MCF 10A (cell line): ENCODE measurements at regions not wholly inside any gene's neighbourhood (a gene's known extent, or its start where the extent isn't known, plus 50 kb on each side); places are given as distances from the start of the nearest gene placed in this dataset.
A peak's percentile ranks its signal among the peaks of the same experiment; 100 is the strongest.
"Not testable (repeated sequence)": the region's sequence is repeated elsewhere in the genome, so short reads cannot be mapped to it uniquely, and the experiment has no call there.

Experiments used
- BruUV-seq: library from RNA; stranded (reverse); fragments of 400-500 nt; replicated peaks from 2 replicates; lab custom pipeline; 2021; lab: Mats Ljungman, UMichigan
- CTCF ChIA-PET: fragments of 300-600 bp; sonication (Branson Sonifier 250); formaldehyde crosslinking; extraction: SDS; loops from one replicate; lab custom pipeline; 2021; ENCODE audit warnings: antibody characterized with exemption, inconsistent platforms; lab: Yijun Ruan, JAX
- POLR2A ChIA-PET: fragments of 300-600, 350-650 bp; sonication (Branson Sonifier 250); formaldehyde crosslinking; extraction: SDS; loops from one replicate; lab custom pipeline; 2020; ENCODE audit warnings: antibody characterized with exemption, inconsistent platforms; lab: Yijun Ruan, JAX
- DNase-seq: peaks from one replicate; pipeline ENCODE4 v3.0.0-alpha.2; 2018; ENCODE audit not compliant: unreplicated experiment
- H3K27ac Mint-ChIP-seq: one replicate; pipeline ENCODE4 v1.8.0; 2022; ENCODE audit warnings: mild to moderate bottlenecking, low read depth, mixed read lengths; ENCODE audit not compliant: unreplicated experiment
- H3K27me3 Mint-ChIP-seq: one replicate; pipeline ENCODE4 v1.8.0; 2022; ENCODE audit warnings: mixed read lengths; ENCODE audit not compliant: insufficient read depth, unreplicated experiment
- H3K36me3 Mint-ChIP-seq: one replicate; pipeline ENCODE4 v1.8.0; 2022; ENCODE audit warnings: mild to moderate bottlenecking, moderate library complexity, mixed read lengths; ENCODE audit not compliant: insufficient read depth, unreplicated experiment
- H3K4me1 Mint-ChIP-seq: one replicate; pipeline ENCODE4 v1.8.0; 2022; ENCODE audit warnings: mixed read lengths; ENCODE audit not compliant: insufficient read depth, unreplicated experiment
- H3K4me3 Mint-ChIP-seq: one replicate; pipeline ENCODE4 v1.8.0; 2022; ENCODE audit warnings: mild to moderate bottlenecking, moderate library complexity, mixed read lengths; ENCODE audit not compliant: unreplicated experiment
- H3K9me3 Mint-ChIP-seq: one replicate; pipeline ENCODE4 v1.8.0; 2022; ENCODE audit warnings: mixed read lengths; ENCODE audit not compliant: unreplicated experiment
- CTCF ChIP-seq: fragments of 200-600 bp; IDR thresholded peaks from one replicate; pipeline ENCODE4 v1.8.0; 2022; ENCODE audit warnings: antibody characterized with exemption, mild to moderate bottlenecking; ENCODE audit not compliant: unreplicated experiment
- intact Hi-C: fragments of 100-400 bp; cut with micrococcal nuclease; formaldehyde crosslinking; loops from 2 replicates; pipeline ENCODE4 v1.14.1; 2022

- no peak overlapping the region for H3K4me3 Mint-ChIP-seq
- no peaks in the 10 kb centered on the region for H3K9me3 Mint-ChIP-seq
- peaks cover 35% of the 10 kb centered on the region for H3K36me3 Mint-ChIP-seq
- intact Hi-C loops = no loop called here
- H3K27me3 Mint-ChIP-seq = no peaks in the 10 kb centered on the region
- H3K4me1 Mint-ChIP-seq = no peaks in the 10 kb centered on the region
- DNase-seq = no peak
- CTCF ChIA-PET = interaction anchor here (0.5 to 0.6 kb wide), 4 partner anchors 206 to 1281 kb away, joined by 3 read pairs; no protein-coding TSS in a partner anchor
- no peak overlapping the region for H3K27ac Mint-ChIP-seq
- no TSS peak for BruUV-seq
- POLR2A ChIA-PET = interaction anchor here (0.6 to 0.8 kb wide), 2 partner anchors 208 to 327 kb away, joined by 3 read pairs; partner anchors contain the start of gene SF3B5
- no peak for TF ChIP-seq CTCF
Measured at GRCh38 chr6:144423167-144423566, 138.0 kb downstream of the UTRN start.

GRCh38 chr6:144429753-144430152 lies 144.6 kb downstream of the UTRN start:
- Mint-ChIP-seq H3K27me3 (no peaks in the 10 kb centered on the region), H3K36me3 (peaks cover 39% of the 10 kb centered on the region), H3K27ac (no peak overlapping the region), H3K4me3 (no peak overlapping the region), H3K4me1 (peaks cover 8% of the 10 kb centered on the region), H3K9me3 (no peaks in the 10 kb centered on the region)
- intact Hi-C loops = loop anchor here (5.0 kb wide), 1 partner anchor 142 kb away; the partner anchor contains the start of gene UTRN
- ChIA-PET POLR2A (interaction anchor here (1.2 to 1.3 kb wide), 2 partner anchors 9 to 21 kb away, joined by 4 to 6 read pairs; no protein-coding TSS in a partner anchor), CTCF (interaction anchor here (0.6 to 1.1 kb wide), 3 partner anchors 12 to 144 kb away, joined by 3 read pairs; no protein-coding TSS in a partner anchor)
- TF ChIP-seq CTCF = no peak
- BruUV-seq = no TSS peak
- no peak for DNase-seq

- peaks cover 52% of the 10 kb centered on the region for H3K36me3 Mint-ChIP-seq
- BruUV-seq, POLR2A ChIA-PET: not testable (repeated sequence)
Measured at GRCh38 chr6:144433446-144433845, 148.3 kb downstream of the UTRN start.

GRCh38 chr6:144434308-144434990 lies 149.3 kb downstream of the UTRN start:
- Mint-ChIP-seq H3K27ac (no peak overlapping the region), H3K27me3 (no peaks in the 10 kb centered on the region), H3K36me3 (peaks cover 61% of the 10 kb centered on the region), H3K4me1 (peaks cover 11% of the 10 kb centered on the region), H3K9me3 (no peaks in the 10 kb centered on the region), H3K4me3 (no peak overlapping the region)
- CTCF ChIA-PET = interaction anchor here (0.6 to 1.1 kb wide), 3 partner anchors 14 to 642 kb away, joined by 3 to 6 read pairs (median 3); no protein-coding TSS in a partner anchor
- POLR2A ChIA-PET = interaction anchor here (1.0 kb wide), 1 partner anchor 148 kb away, joined by 4 read pairs; no protein-coding TSS in a partner anchor
- no peak for TF ChIP-seq CTCF
- no TSS peak for BruUV-seq
- intact Hi-C loops = loop anchor here (5.0 kb wide), 1 partner anchor 147 kb away; the partner anchor contains the start of gene UTRN
- DNase-seq = peak; percentile 55

More at GRCh38 chr6:144433446-144433845, 148.3 kb downstream of the UTRN start:
- CTCF ChIA-PET, H3K4me3 Mint-ChIP-seq, H3K27ac Mint-ChIP-seq, DNase-seq, H3K9me3 Mint-ChIP-seq, H3K27me3 Mint-ChIP-seq: not testable (repeated sequence)
- intact Hi-C loops = loop anchor here (5.0 kb wide), 1 partner anchor 146 kb away; the partner anchor contains the start of gene UTRN
- peaks cover 11% of the 10 kb centered on the region for H3K4me1 Mint-ChIP-seq
